ENCODE measurements at regions not wholly inside any gene's neighbourhood (a gene's known extent, or its start where the extent isn't known, plus 50 kb on each side); places are given as distances from the start of the nearest gene placed in this dataset.

- no peak for TF ChIP-seq CTCF (IDR thresholded peaks at IDR 0.05)
- no peak for TF ChIP-seq POLR2A (IDR thresholded peaks at IDR 0.05)
These were observed 282.1 kb downstream of the MIAT start for GRCh38 chr22:26939466-26939865.
